Neuronal stem cell (in vitro differentiated cells): ENCODE measurements at regions not wholly inside any gene's neighbourhood (a gene's known extent, or its start where the extent isn't known, plus 50 kb on each side); places are given as distances from the start of the nearest gene placed in this dataset.

Experiments
- DNase-seq: peaks from one replicate; pipeline ENCODE4 v3.0.0-alpha.2; 2013; ENCODE audit warnings: low spot score
- H2AFZ ChIP-seq: one replicate; pipeline ENCODE4 v1.6.1; 2013; ENCODE audit warnings: mild to moderate bottlenecking, low read length, inconsistent platforms
- H2AK5ac ChIP-seq: 2 replicates; pipeline ENCODE4 v1.6.1; 2013; ENCODE audit warnings: low read depth, mild to moderate bottlenecking, inconsistent platforms, low read length, moderate library complexity, mixed read lengths
- H2BK120ac ChIP-seq: 2 replicates; pipeline ENCODE4 v1.6.1; 2013; ENCODE audit warnings: low read depth, mild to moderate bottlenecking, inconsistent platforms, low read length, moderate library complexity, mixed read lengths
- H2BK12ac ChIP-seq: one replicate; pipeline ENCODE4 v1.6.1; 2013; ENCODE audit warnings: low read length, inconsistent platforms
- H2BK15ac ChIP-seq: 2 replicates; pipeline ENCODE4 v1.6.1; 2013; ENCODE audit warnings: mild to moderate bottlenecking, low read length, inconsistent platforms, mixed read lengths
- H2BK5ac ChIP-seq: one replicate; pipeline ENCODE4 v1.6.1; 2013; ENCODE audit warnings: inconsistent platforms, mild to moderate bottlenecking, low read length, moderate library complexity
- H3K14ac ChIP-seq: one replicate; pipeline ENCODE4 v1.6.1; 2013; ENCODE audit warnings: low read length, inconsistent platforms
- H3K18ac ChIP-seq: 2 replicates; pipeline ENCODE4 v1.6.1; 2013; ENCODE audit warnings: low read length, inconsistent platforms
- H3K23ac ChIP-seq: 2 replicates; pipeline ENCODE4 v1.6.1; 2013; ENCODE audit warnings: low read depth, mild to moderate bottlenecking, mixed read lengths, low read length, inconsistent platforms; ENCODE audit not compliant: poor library complexity
- H3K27ac ChIP-seq: replicated peaks from 3 replicates; pipeline ENCODE4 v1.5.1; 2013; ENCODE audit warnings: low read length, inconsistent platforms
- H3K27me3 ChIP-seq, 3 experiments: 2 replicates each; pipeline ENCODE4 v1.6.1; 2013; ENCODE audit warnings: low read length in 3 of 3, mild to moderate bottlenecking in 2 of 3, inconsistent platforms in 1 of 3, low read depth in 1 of 3, mixed read lengths in 1 of 3, moderate library complexity in 1 of 3; ENCODE audit not compliant: control insufficient read depth in 3 of 3, insufficient read depth in 3 of 3
- H3K36me3 ChIP-seq, 2 donors: replicated peaks in 1 of 2; 2 replicates each; pipeline ENCODE4 v1.6.1; 2013; ENCODE audit warnings: low read length in 2 of 2; ENCODE audit not compliant: control insufficient read depth in 2 of 2, insufficient read depth in 2 of 2
- H3K4ac ChIP-seq: 2 replicates; pipeline ENCODE4 v1.6.1; 2013; ENCODE audit warnings: inconsistent platforms, mild to moderate bottlenecking, low read length, moderate library complexity
- H3K4me1 ChIP-seq, 2 donors: 1 replicate in 1 of 2; 2 replicates in 1 of 2; pipeline ENCODE4 v1.6.1; 2013; ENCODE audit warnings: low read length in 2 of 2, low read depth in 1 of 2; ENCODE audit not compliant: control insufficient read depth in 2 of 2, insufficient read depth in 1 of 2
- H3K4me2 ChIP-seq: one replicate; pipeline ENCODE4 v1.6.1; 2013; ENCODE audit warnings: mild to moderate bottlenecking, low read length, inconsistent platforms; ENCODE audit not compliant: insufficient read depth, poor library complexity, severe bottlenecking
- H3K4me3 ChIP-seq, 2 donors: 2 replicates each; pipeline ENCODE4 v1.5.1; 2013; ENCODE audit warnings: low read length in 2 of 2, mild to moderate bottlenecking in 2 of 2, inconsistent platforms in 1 of 2, moderate library complexity in 1 of 2
- H3K79me1 ChIP-seq: one replicate; pipeline ENCODE4 v1.6.1; 2013; ENCODE audit warnings: low read depth, mild to moderate bottlenecking, inconsistent platforms, low read length, moderate library complexity
- H3K9ac ChIP-seq: one replicate; pipeline ENCODE4 v1.6.1; 2013; ENCODE audit warnings: mild to moderate bottlenecking, low read depth, low read length, inconsistent platforms; ENCODE audit not compliant: poor library complexity
- H3K9me3 ChIP-seq, 2 donors: replicated peaks in 1 of 2; 2 replicates each; pipeline versions ENCODE3 to v1.6.1; 2013; ENCODE audit warnings: low read length in 2 of 2, mild to moderate bottlenecking in 2 of 2, inconsistent platforms in 1 of 2, low read depth in 1 of 2, mixed read lengths in 1 of 2, moderate library complexity in 1 of 2; ENCODE audit not compliant: control insufficient read depth in 2 of 2, insufficient read depth in 1 of 2
- H4K8ac ChIP-seq: one replicate; pipeline ENCODE4 v1.6.1; 2013; ENCODE audit warnings: low read depth, mild to moderate bottlenecking, inconsistent platforms, low read length, moderate library complexity
- H4K91ac ChIP-seq: one replicate; pipeline ENCODE4 v1.6.1; 2013; ENCODE audit warnings: low read length, low read depth, mild to moderate bottlenecking, inconsistent platforms; ENCODE audit not compliant: poor library complexity
- whole genome bisulfite sequencing, 2 donors: extraction: QIAGEN DNeasy Blood & Tissue Kit; methylation state at CpG; one replicate each; pipeline ENCODE4 v1.1.7; 2013; ENCODE audit warnings: missing lambda C conversion rate in 2 of 2, mixed read lengths in 1 of 2; ENCODE audit not compliant: insufficient read length in 2 of 2, insufficient replicate concordance in 1 of 2; ENCODE audit errors: extremely low coverage in 2 of 2; 5-methylcytosine and 5-hydroxymethylcytosine counted together

DNA sequence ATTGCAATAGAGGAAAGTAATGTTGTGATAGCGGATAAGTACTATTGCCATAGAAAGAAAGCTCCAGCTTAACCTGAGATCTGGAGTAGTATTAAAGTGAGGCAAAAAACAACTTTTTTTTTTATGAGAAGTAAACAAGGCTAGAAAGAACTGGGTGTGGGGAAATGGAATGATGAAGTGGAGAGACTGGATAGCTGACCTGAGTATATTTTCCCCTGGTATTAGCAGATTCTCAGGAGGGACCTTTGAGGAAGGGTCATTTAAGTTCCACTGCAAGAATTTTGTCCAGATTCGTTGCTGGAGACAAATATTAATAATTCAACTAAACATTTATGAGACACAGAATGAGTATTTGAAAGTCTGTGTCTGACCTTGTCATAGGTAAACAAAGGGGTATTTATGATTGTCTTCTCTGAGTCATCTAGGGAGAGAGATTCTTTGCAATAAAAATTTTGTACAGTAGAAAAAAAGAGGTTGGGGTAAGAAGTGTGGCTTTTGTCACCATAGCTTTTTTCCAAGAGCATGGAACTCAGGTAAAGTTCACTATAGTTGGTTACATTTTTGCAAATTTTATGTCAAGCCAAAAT is 2095.9 kb downstream of the ARAP2 start:
- Histone ChIP-seq H3K27me3 (no peaks in the 10 kb centered on the region), H4K91ac (no peak overlapping the region), H3K9me3 (no peaks in the 10 kb centered on the region), H3K14ac (no peak overlapping the region), H2BK12ac (no peak overlapping the region), H2BK15ac (no peak overlapping the region), H3K4me1 (no peaks in the 10 kb centered on the region), H3K27ac (no peak overlapping the region), H3K79me1 (no peaks in the 10 kb centered on the region), H2AFZ (no peak overlapping the region), H3K18ac (no peak overlapping the region), H2BK120ac (no peak overlapping the region), H3K4ac (no peak overlapping the region), H3K36me3 (no peaks in the 10 kb centered on the region), H3K23ac (no peak overlapping the region), H3K4me3 (no peak overlapping the region), H2AK5ac (no peak overlapping the region), H3K9ac (no peak overlapping the region), H2BK5ac (no peak overlapping the region), H3K4me2 (no peak overlapping the region), H4K8ac (no peak overlapping the region)
- no CpG with 5 or more reads among the region's 2 CpGs for WGBS, 2 donors
- DNase-seq = no peak

DNA sequence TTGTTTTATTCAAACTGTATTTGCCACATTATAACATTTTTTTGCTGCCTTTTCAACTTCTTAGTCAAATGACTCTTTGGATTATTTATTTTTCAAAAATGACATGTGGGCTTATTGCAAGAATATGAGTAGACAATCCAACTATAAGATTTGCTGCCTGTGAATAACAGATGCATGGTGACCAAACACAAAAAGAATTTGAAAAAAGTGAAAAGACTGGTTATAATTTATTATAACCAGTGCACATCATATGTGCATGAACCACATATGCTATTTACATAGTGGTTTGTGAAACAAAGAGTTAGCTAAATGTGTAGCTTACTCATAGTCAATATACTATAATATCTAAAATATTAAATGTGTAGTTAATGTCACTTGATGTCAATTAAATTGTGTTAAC is 2086.8 kb downstream of the ARAP2 start:
- Histone ChIP-seq H3K79me1 (no peaks in the 10 kb centered on the region), H2BK120ac (no peak overlapping the region), H3K4me2 (no peak overlapping the region), H2BK12ac (no peak overlapping the region), H2BK5ac (no peak overlapping the region), H4K91ac (no peak overlapping the region), H3K18ac (no peak overlapping the region), H3K27ac (no peak overlapping the region), H2AK5ac (no peak overlapping the region), H3K36me3 (no peaks in the 10 kb centered on the region), H3K4ac (no peak overlapping the region), H3K4me1 (no peaks in the 10 kb centered on the region), H3K27me3 (no peaks in the 10 kb centered on the region), H2AFZ (no peak overlapping the region), H3K23ac (no peak overlapping the region), H3K9ac (no peak overlapping the region), H4K8ac (no peak overlapping the region), H3K14ac (no peak overlapping the region), H3K4me3 (no peak overlapping the region), H3K9me3 (no peaks in the 10 kb centered on the region), H2BK15ac (no peak overlapping the region)
- no peak for DNase-seq

DNA sequence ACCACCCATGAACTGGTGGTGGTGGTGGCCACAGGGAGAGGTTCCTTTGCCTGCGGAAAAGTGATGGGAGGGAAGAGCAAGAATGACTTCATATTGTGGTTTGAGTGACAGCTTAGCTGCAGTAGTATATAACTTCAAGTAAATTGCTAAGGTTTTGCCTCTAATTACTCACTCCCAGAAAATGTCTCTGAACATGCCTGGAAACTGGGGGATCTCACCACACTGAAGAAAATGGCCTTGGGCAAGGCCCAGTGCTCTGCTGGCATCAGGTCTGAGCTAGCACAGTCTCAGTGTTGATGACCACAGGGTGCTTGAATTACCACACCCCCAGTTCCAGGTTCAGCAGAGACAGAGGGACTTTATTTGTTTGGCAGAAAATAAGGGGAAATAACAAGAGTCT is 2085.4 kb downstream of the ARAP2 start:
- Histone ChIP-seq H3K4me2 (no peak overlapping the region), H2AFZ (no peak overlapping the region), H3K4ac (no peak overlapping the region), H4K8ac (no peak overlapping the region), H3K18ac (no peak overlapping the region), H3K27me3 (no peaks in the 10 kb centered on the region), H3K79me1 (no peaks in the 10 kb centered on the region), H3K27ac (no peak overlapping the region), H3K9ac (no peak overlapping the region), H3K4me1 (no peaks in the 10 kb centered on the region), H2AK5ac (no peak overlapping the region), H3K4me3 (no peak overlapping the region), H2BK120ac (no peak overlapping the region), H4K91ac (no peak overlapping the region), H2BK15ac (no peak overlapping the region), H2BK12ac (no peak overlapping the region), H3K36me3 (no peaks in the 10 kb centered on the region), H3K9me3 (no peaks in the 10 kb centered on the region), H3K14ac (no peak overlapping the region), H2BK5ac (no peak overlapping the region), H3K23ac (no peak overlapping the region)
- no CpG with 5 or more reads among the region's 1 CpG for WGBS, 2 donors
- no peak for DNase-seq

DNA sequence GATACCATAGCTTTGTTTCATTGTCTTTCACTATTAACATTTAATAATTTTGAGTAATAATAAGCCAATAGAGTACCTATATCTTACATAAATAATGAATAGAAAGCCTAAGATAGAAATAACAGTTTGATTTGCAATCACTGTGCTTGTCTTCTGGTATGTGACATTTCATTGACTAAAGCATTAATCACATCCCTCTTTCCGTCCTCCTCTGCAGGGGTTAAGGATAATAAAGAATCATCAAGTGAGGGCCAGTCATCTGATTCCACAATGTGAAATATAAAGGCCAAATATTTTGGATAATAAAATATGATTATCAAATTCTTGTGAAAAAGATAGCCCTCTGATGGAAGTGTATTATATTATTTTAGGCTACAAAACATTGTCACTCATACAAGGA is 2073.4 kb downstream of the ARAP2 start:
- no peak overlapping the region for H2BK5ac ChIP-seq
- no peak overlapping the region for H2BK12ac ChIP-seq
- H3K4ac ChIP-seq = no peak overlapping the region
- no peak overlapping the region for H3K14ac ChIP-seq
- no peak overlapping the region for H3K4me3 ChIP-seq
- no peak overlapping the region for H2BK120ac ChIP-seq
- H3K18ac ChIP-seq = no peak overlapping the region
- H3K27me3 ChIP-seq = no peaks in the 10 kb centered on the region
- no peak overlapping the region for H2AFZ ChIP-seq
- H2BK15ac ChIP-seq = no peak overlapping the region
- WGBS, 2 donors = no CpG with 5 or more reads among the region's 1 CpG
- no peak overlapping the region for H3K27ac ChIP-seq
- no peak overlapping the region for H4K8ac ChIP-seq
- no peak overlapping the region for H3K9ac ChIP-seq
- no peak overlapping the region for H3K23ac ChIP-seq
- no peaks in the 10 kb centered on the region for H3K4me1 ChIP-seq
- no peak overlapping the region for H2AK5ac ChIP-seq
- DNase-seq = no peak
- no peak overlapping the region for H3K4me2 ChIP-seq
- no peaks in the 10 kb centered on the region for H3K79me1 ChIP-seq
- H4K91ac ChIP-seq = no peak overlapping the region
- no peaks in the 10 kb centered on the region for H3K9me3 ChIP-seq
- no peaks in the 10 kb centered on the region for H3K36me3 ChIP-seq
